ENCODE measurements at regions not wholly inside any gene's neighbourhood (a gene's known extent, or its start where the extent isn't known, plus 50 kb on each side); places are given as distances from the start of the nearest gene placed in this dataset.

DNA sequence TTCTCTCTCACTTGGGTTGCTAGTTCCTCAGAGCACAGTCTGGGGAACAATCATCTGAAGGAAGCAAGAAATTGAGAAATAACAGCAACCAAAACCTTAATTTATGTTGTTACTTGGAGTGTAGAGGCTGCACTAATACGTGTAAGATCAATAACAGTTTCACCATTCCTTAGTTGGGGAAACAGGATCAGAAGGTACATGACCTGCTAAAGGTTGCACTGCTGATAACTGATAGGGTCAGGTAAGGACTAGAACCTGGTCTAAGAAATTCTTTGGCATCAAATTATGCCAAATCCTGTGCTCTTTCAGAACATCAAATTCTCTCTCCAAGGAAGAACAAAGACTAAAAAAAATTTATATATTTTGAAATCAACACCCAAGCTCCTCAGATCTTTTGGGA is 278.6 kb upstream of the C9orf72 start:
- no peak for TF ChIP-seq EZH2 (optimal IDR thresholded peaks at IDR 0.05; ENCODE audit: low read depth, low read length)
- TF ChIP-seq, protein P1, sequence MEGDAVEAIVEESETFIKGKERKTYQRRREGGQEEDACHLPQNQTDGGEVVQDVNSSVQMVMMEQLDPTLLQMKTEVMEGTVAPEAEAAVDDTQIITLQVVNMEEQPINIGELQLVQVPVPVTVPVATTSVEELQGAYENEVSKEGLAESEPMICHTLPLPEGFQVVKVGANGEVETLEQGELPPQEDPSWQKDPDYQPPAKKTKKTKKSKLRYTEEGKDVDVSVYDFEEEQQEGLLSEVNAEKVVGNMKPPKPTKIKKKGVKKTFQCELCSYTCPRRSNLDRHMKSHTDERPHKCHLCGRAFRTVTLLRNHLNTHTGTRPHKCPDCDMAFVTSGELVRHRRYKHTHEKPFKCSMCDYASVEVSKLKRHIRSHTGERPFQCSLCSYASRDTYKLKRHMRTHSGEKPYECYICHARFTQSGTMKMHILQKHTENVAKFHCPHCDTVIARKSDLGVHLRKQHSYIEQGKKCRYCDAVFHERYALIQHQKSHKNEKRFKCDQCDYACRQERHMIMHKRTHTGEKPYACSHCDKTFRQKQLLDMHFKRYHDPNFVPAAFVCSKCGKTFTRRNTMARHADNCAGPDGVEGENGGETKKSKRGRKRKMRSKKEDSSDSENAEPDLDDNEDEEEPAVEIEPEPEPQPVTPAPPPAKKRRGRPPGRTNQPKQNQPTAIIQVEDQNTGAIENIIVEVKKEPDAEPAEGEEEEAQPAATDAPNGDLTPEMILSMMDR (IDR thresholded peaks at IDR 0.05; ENCODE audit: low read length) = no peak
- TF ChIP-seq EZH2phosphoT487 (IDR thresholded peaks at IDR 0.05; ENCODE audit: low read length) = no peak
- Histone ChIP-seq H3K9ac (ENCODE audit: low read length) (no peak overlapping the region), H4K20me1 (ENCODE audit: insufficient read depth, low read length) (no peaks in the 10 kb centered on the region), H3K9me2 (replicated peaks; ENCODE audit: insufficient read depth, low read length) (no peaks in the 10 kb centered on the region), H3K4me3 (ENCODE audit: low read length) (no peak overlapping the region), H3K4me2 (ENCODE audit: low read depth, low read length) (no peak overlapping the region), H3K36me3 (replicated peaks; ENCODE audit: insufficient read depth, low read length) (no peaks in the 10 kb centered on the region), H3F3A (ENCODE audit: insufficient read depth, low read length) (no peaks in the 10 kb centered on the region), H3K79me2 (ENCODE audit: low read length) (no peaks in the 10 kb centered on the region), H3K9me3 (replicated peaks; ENCODE audit: insufficient read depth, low read length) (no peaks in the 10 kb centered on the region), H3K27me3 (replicated peaks; ENCODE audit: insufficient read depth, low read length) (no peaks in the 10 kb centered on the region), H2AFZ (ENCODE audit: low read length) (no peak overlapping the region), H3K4me1 (ENCODE audit: low read length) (no peaks in the 10 kb centered on the region), H3K27ac (ENCODE audit: low read length) (no peak overlapping the region)
- no peak for DNase-seq

DNA sequence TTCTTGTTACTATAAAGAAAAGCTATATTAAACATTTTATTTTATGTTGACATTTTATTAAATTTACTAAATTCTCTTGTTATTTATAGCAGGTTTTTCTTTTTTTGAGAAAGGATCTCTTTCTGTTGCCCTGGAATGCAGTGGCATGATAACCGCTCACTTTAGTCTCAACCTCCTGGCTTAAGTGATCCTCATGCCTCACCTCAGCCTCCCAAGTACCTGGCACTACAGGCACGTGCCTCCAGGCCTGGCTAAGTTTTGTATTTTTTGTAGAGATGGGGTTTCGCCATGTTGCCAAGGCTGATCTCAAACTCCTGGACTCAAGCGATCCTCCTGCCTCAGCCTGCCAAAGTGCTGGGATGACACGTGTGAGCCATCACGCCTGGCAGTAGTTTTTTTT is 280.2 kb upstream of the C9orf72 start:
- no peaks in the 10 kb centered on the region for H3F3A ChIP-seq (ENCODE audit: insufficient read depth, low read length)
- H3K27me3 ChIP-seq (replicated peaks; ENCODE audit: insufficient read depth, low read length) = no peaks in the 10 kb centered on the region
- no peaks in the 10 kb centered on the region for H3K79me2 ChIP-seq (ENCODE audit: low read length)
- H3K9me2 ChIP-seq (replicated peaks; ENCODE audit: insufficient read depth, low read length) = no peaks in the 10 kb centered on the region
- H3K4me3 ChIP-seq (ENCODE audit: low read length) = no peak overlapping the region
- H3K9ac ChIP-seq (ENCODE audit: low read length) = no peak overlapping the region
- H3K4me1 ChIP-seq (ENCODE audit: low read length) = no peaks in the 10 kb centered on the region
- H3K36me3 ChIP-seq (replicated peaks; ENCODE audit: insufficient read depth, low read length) = no peaks in the 10 kb centered on the region
- no peak overlapping the region for H3K4me2 ChIP-seq (ENCODE audit: low read depth, low read length)
- TF ChIP-seq EZH2 (optimal IDR thresholded peaks at IDR 0.05; ENCODE audit: low read depth, low read length) = no peak
- TF ChIP-seq, protein P1 (IDR thresholded peaks at IDR 0.05; ENCODE audit: low read length) = no peak
- TF ChIP-seq EZH2phosphoT487 (IDR thresholded peaks at IDR 0.05; ENCODE audit: low read length) = no peak
- DNase-seq = no peak
- H3K9me3 ChIP-seq (replicated peaks; ENCODE audit: insufficient read depth, low read length) = no peaks in the 10 kb centered on the region
- no peaks in the 10 kb centered on the region for H4K20me1 ChIP-seq (ENCODE audit: insufficient read depth, low read length)
- no peak overlapping the region for H2AFZ ChIP-seq (ENCODE audit: low read length)
- no peak overlapping the region for H3K27ac ChIP-seq (ENCODE audit: low read length)

DNA sequence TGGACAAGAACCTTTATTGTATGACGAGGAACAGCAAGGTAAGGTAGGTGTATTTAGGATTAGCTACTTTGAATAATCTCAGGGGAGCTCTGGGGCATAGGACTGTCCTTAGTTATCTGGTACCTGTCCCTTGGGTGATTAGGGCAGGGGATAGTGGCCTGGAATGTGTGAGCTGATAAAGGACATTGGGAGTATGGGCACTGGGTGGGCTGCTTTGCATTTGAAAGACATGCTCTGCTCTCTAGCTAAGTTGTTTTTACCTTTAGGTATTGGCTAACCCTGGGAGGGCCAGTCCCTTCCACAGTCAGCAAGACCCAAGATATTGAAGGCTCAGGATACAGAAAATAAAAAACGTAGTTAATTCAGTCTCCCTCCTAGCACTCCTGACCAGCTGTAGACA is 282.8 kb upstream of the C9orf72 start:
- Histone ChIP-seq H3K27ac (ENCODE audit: low read length) (no peak overlapping the region), H2AFZ (ENCODE audit: low read length) (no peak overlapping the region), H3K4me2 (ENCODE audit: low read depth, low read length) (no peak overlapping the region), H3K9ac (ENCODE audit: low read length) (no peak overlapping the region), H3K4me3 (ENCODE audit: low read length) (no peak overlapping the region), H3K9me2 (replicated peaks; ENCODE audit: insufficient read depth, low read length) (no peaks in the 10 kb centered on the region), H3K9me3 (replicated peaks; ENCODE audit: insufficient read depth, low read length) (no peaks in the 10 kb centered on the region), H4K20me1 (ENCODE audit: insufficient read depth, low read length) (no peaks in the 10 kb centered on the region), H3K27me3 (replicated peaks; ENCODE audit: insufficient read depth, low read length) (no peaks in the 10 kb centered on the region), H3F3A (ENCODE audit: insufficient read depth, low read length) (peaks cover 14% of the 10 kb centered on the region), H3K4me1 (ENCODE audit: low read length) (peaks cover 15% of the 10 kb centered on the region), H3K79me2 (ENCODE audit: low read length) (no peaks in the 10 kb centered on the region), H3K36me3 (replicated peaks; ENCODE audit: insufficient read depth, low read length) (no peaks in the 10 kb centered on the region)
- TF ChIP-seq EZH2phosphoT487 (IDR thresholded peaks at IDR 0.05; ENCODE audit: low read length) = no peak
- no peak for TF ChIP-seq EZH2 (optimal IDR thresholded peaks at IDR 0.05; ENCODE audit: low read depth, low read length)
- TF ChIP-seq, protein P1 (IDR thresholded peaks at IDR 0.05; ENCODE audit: low read length) = no peak
- DNase-seq = no peak
